ENCODE measurements at regions not wholly inside any gene's neighbourhood (a gene's known extent, or its start where the extent isn't known, plus 50 kb on each side); places are given as distances from the start of the nearest gene placed in this dataset.

DNA sequence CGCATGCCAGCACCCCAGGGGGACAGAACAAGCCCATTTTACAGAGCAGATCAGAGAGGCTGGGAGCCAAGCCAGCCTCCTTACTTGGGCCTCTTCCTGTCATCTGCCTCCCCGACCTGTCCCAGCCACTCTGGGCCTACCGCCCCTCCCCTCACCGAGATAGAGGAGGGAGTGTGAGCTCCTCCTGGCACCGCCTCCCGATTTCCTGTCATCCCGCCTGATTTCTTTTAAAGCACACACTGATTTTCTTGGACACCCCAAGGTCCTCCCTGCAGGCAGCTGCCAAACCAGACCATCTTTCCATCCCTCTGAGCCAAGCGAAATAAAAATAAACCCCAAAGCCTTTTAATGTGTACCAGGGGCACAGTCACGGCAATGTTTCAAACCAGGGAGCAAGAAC lies 108.4 kb downstream of the RFLNA start:
- TF ChIP-seq, protein P1, sequence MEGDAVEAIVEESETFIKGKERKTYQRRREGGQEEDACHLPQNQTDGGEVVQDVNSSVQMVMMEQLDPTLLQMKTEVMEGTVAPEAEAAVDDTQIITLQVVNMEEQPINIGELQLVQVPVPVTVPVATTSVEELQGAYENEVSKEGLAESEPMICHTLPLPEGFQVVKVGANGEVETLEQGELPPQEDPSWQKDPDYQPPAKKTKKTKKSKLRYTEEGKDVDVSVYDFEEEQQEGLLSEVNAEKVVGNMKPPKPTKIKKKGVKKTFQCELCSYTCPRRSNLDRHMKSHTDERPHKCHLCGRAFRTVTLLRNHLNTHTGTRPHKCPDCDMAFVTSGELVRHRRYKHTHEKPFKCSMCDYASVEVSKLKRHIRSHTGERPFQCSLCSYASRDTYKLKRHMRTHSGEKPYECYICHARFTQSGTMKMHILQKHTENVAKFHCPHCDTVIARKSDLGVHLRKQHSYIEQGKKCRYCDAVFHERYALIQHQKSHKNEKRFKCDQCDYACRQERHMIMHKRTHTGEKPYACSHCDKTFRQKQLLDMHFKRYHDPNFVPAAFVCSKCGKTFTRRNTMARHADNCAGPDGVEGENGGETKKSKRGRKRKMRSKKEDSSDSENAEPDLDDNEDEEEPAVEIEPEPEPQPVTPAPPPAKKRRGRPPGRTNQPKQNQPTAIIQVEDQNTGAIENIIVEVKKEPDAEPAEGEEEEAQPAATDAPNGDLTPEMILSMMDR (conservative IDR thresholded peaks at IDR 0.05; ENCODE audit: low read length): no peak
- no peak for TF ChIP-seq EZH2phosphoT487 (IDR thresholded peaks at IDR 0.05; ENCODE audit: borderline replicate concordance, low read depth, low read length)

All from OCI-LY7 (cell line).